ENCODE measurements at regions not wholly inside any gene's neighbourhood (a gene's known extent, or its start where the extent isn't known, plus 50 kb on each side); places are given as distances from the start of the nearest gene placed in this dataset.

- TF ChIP-seq, protein P1, sequence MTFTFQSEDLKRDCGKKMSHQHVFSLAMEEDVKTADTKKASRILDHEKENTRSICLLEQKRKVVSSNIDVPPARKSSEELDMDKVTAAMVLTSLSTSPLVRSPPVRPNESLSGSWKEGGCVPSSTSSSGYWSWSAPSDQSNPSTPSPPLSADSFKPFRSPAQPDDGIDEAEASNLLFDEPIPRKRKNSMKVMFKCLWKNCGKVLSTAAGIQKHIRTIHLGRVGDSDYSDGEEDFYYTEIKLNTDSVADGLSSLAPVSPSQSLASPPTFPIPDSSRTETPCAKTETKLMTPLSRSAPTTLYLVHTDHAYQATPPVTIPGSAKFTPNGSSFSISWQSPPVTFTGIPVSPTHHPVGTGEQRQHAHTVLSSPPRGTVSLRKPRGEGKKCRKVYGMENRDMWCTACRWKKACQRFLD (CRISPR knock-in tag; IDR thresholded peaks at IDR 0.05; ENCODE audit: borderline replicate concordance), result no peak
- no peak for TF ChIP-seq ZBTB25 (CRISPR knock-in tag; IDR thresholded peaks at IDR 0.05)
- no peak for TF ChIP-seq ZNF589 (CRISPR knock-in tag; conservative IDR thresholded peaks at IDR 0.05)
- no peak for TF ChIP-seq PRMT3 (CRISPR knock-in tag; IDR thresholded peaks at IDR 0.05; ENCODE audit: borderline replicate concordance, low read depth)
- 0 out of 2 replicates have a peak, but pooled peaks have one; percentile 20 for TF ChIP-seq ZNF33A (CRISPR knock-in tag; IDR thresholded peaks at IDR 0.05; ENCODE audit: borderline replicate concordance)
- TF ChIP-seq ZNF468 (CRISPR knock-in tag; IDR thresholded peaks at IDR 0.05), result no peak
- peak; percentile 38; the same call in 1 of the 2 replicates for TF ChIP-seq ZNF572 (CRISPR knock-in tag; IDR thresholded peaks at IDR 0.05)
- no peak for TF ChIP-seq ZNF317 (CRISPR knock-in tag; IDR thresholded peaks at IDR 0.05)
- TF ChIP-seq RFX1 (IDR thresholded peaks at IDR 0.05), result no peak
- TF ChIP-seq CENPBD1 (CRISPR knock-in tag; IDR thresholded peaks at IDR 0.05; ENCODE audit: borderline replicate concordance, low read depth), result peak; percentile 67; the same call in 1 of the 2 replicates
- no peak for TF ChIP-seq ZNF703 (CRISPR knock-in tag; IDR thresholded peaks at IDR 0.05; ENCODE audit: borderline replicate concordance)
- TF ChIP-seq, protein P2, sequence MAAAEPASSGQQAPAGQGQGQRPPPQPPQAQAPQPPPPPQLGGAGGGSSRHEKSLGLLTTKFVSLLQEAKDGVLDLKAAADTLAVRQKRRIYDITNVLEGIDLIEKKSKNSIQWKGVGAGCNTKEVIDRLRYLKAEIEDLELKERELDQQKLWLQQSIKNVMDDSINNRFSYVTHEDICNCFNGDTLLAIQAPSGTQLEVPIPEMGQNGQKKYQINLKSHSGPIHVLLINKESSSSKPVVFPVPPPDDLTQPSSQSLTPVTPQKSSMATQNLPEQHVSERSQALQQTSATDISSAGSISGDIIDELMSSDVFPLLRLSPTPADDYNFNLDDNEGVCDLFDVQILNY (CRISPR knock-in tag; conservative IDR thresholded peaks at IDR 0.05), result no peak
- no peak; the same call in 1 of the 2 replicates for TF ChIP-seq ZZZ3 (CRISPR knock-in tag; IDR thresholded peaks at IDR 0.05; ENCODE audit: borderline replicate concordance)
- no peak for TF ChIP-seq ZNF775 (CRISPR knock-in tag; IDR thresholded peaks at IDR 0.05; ENCODE audit: borderline replicate concordance)
- TF ChIP-seq, protein P3, sequence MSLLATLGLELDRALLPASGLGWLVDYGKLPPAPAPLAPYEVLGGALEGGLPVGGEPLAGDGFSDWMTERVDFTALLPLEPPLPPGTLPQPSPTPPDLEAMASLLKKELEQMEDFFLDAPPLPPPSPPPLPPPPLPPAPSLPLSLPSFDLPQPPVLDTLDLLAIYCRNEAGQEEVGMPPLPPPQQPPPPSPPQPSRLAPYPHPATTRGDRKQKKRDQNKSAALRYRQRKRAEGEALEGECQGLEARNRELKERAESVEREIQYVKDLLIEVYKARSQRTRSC (CRISPR knock-in tag; IDR thresholded peaks at IDR 0.05; ENCODE audit: low read depth), result no peak
- TF ChIP-seq ZNF10 (CRISPR knock-in tag; IDR thresholded peaks at IDR 0.05; ENCODE audit: borderline replicate concordance, low read depth), result no peak
- TF ChIP-seq GTF3A (CRISPR knock-in tag; conservative IDR thresholded peaks at IDR 0.05), result no peak
- no peak for TF ChIP-seq SRF (IDR thresholded peaks at IDR 0.05; ENCODE audit: low read depth, low read length)
- TF ChIP-seq SMARCC2 (IDR thresholded peaks at IDR 0.05), result no peak
- no peak for TF ChIP-seq ZBTB46 (CRISPR knock-in tag; IDR thresholded peaks at IDR 0.05; ENCODE audit: borderline replicate concordance)
- no peak for TF ChIP-seq ZNF441 (CRISPR knock-in tag; IDR thresholded peaks at IDR 0.05; ENCODE audit: borderline replicate concordance)
Measured at GRCh38 chr2:67954093-67954748, 108.6 kb downstream of the C1D start (continued).
